Mesothelial cell of epicardium (in vitro differentiated cells): ENCODE measurements at regions not wholly inside any gene's neighbourhood (a gene's known extent, or its start where the extent isn't known, plus 50 kb on each side); places are given as distances from the start of the nearest gene placed in this dataset.

ENCODE experiments used
- DNase-seq, 2 experiments: peaks; one replicate each; pipeline ENCODE4 v3.0.0; 2021; ENCODE audit warnings: low spot score in 2 of 2; ENCODE audit not compliant: unreplicated experiment in 2 of 2
- H3K27ac Mint-ChIP-seq: 2 replicates; pipeline ENCODE4 v1.8.0; 2021; ENCODE audit warnings: mixed read lengths
- H3K27me3 Mint-ChIP-seq: 2 replicates; pipeline ENCODE4 v1.8.0; 2021; ENCODE audit warnings: low read depth, mixed read lengths
- H3K36me3 Mint-ChIP-seq: 2 replicates; pipeline ENCODE4 v1.8.0; 2021; ENCODE audit warnings: mixed read lengths
- H3K4me1 Mint-ChIP-seq: 2 replicates; pipeline ENCODE4 v1.8.0; 2021; ENCODE audit warnings: mixed read lengths
- H3K4me3 Mint-ChIP-seq: 2 replicates; pipeline ENCODE4 v1.8.0; 2021; ENCODE audit warnings: mild to moderate bottlenecking, moderate library complexity, mixed read lengths
- H3K9me3 Mint-ChIP-seq: 2 replicates; pipeline ENCODE4 v1.8.0; 2021; ENCODE audit warnings: mixed read lengths
- TF ChIP-seq, protein P1 (sequence below): fragments of 200-600 bp; sonication (generic); IDR thresholded peaks from one replicate; pipeline ENCODE4 v1.5.0; 2021; ENCODE audit warnings: antibody characterized with exemption; ENCODE audit not compliant: unreplicated experiment

DNA sequence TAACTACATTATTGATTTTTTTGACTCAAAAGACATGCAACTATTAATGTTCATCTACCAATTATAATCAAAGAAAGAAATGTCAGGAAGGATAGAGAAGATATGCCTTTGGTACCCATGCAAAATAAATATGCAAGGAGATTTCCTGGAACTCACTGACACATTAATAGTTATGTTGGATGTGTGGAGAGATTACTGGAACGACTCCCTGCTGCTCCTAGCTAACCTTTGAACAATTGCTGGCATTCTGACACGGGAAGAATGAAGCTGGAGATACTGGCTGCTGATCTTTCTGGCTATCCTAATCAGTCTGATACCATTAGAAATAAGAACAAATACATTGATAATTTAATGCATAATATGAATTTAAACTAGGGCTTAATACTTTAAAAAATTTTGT is 507.9 kb upstream of the NRG3 start:
- Mint-ChIP-seq H3K27ac (no peak overlapping the region), H3K9me3 (peaks cover 10% of the 10 kb centered on the region), H3K36me3 (no peaks in the 10 kb centered on the region), H3K4me1 (no peaks in the 10 kb centered on the region), H3K4me3 (no peak overlapping the region), H3K27me3 (no peaks in the 10 kb centered on the region)
- no peak for DNase-seq
- TF ChIP-seq, protein P1, sequence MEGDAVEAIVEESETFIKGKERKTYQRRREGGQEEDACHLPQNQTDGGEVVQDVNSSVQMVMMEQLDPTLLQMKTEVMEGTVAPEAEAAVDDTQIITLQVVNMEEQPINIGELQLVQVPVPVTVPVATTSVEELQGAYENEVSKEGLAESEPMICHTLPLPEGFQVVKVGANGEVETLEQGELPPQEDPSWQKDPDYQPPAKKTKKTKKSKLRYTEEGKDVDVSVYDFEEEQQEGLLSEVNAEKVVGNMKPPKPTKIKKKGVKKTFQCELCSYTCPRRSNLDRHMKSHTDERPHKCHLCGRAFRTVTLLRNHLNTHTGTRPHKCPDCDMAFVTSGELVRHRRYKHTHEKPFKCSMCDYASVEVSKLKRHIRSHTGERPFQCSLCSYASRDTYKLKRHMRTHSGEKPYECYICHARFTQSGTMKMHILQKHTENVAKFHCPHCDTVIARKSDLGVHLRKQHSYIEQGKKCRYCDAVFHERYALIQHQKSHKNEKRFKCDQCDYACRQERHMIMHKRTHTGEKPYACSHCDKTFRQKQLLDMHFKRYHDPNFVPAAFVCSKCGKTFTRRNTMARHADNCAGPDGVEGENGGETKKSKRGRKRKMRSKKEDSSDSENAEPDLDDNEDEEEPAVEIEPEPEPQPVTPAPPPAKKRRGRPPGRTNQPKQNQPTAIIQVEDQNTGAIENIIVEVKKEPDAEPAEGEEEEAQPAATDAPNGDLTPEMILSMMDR: no peak

DNA sequence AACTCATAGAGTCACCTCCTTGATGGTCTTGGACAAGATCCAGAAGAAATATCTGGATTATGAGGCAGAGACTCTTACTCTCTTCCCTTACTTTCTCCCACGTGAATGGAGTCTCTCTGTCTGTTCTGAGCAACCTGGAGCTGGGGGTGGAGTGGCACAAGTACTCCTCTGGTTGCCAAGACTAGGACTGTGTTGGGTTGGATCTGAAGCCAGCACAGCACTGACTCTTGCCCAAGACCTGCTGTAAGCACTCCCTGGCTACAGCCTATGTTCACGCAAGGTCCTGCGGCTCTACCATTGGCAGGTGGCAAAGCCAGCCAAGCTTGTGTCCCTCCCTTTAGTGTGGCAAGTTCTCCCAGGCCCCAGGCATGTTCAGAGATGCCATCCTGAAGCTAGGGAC is 488.2 kb upstream of the NRG3 start:
- Mint-ChIP-seq H3K4me1 (no peaks in the 10 kb centered on the region), H3K36me3 (no peaks in the 10 kb centered on the region), H3K27ac (no peak overlapping the region), H3K27me3 (peaks cover 3% of the 10 kb centered on the region), H3K4me3 (no peak overlapping the region), H3K9me3 (peaks cover 9% of the 10 kb centered on the region)
- TF ChIP-seq, protein P1: no peak
- DNase-seq: no peak

DNA sequence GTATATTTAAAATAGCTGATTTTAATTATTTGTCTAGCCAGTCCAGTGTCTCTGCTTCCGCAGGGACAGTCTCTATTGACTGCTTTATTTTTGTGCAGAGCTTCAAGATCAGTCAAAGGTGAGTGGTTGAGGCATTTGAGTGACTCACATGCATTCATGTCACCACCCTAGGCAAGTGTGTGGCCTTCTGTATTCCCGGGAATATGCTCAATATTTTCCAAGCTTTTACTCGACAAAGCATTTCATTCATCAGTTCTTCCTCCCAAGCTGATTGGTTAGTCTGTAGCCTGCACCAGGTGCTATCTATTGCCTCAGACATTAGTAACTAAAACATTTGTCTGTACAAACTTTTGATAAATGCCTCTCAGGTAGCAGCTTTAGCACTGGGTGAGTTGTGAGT is 471.5 kb upstream of the NRG3 start:
- Mint-ChIP-seq H3K27me3 (no peaks in the 10 kb centered on the region), H3K4me3 (no peak overlapping the region), H3K9me3 (no peaks in the 10 kb centered on the region), H3K4me1 (no peaks in the 10 kb centered on the region), H3K36me3 (no peaks in the 10 kb centered on the region), H3K27ac (no peak overlapping the region)
- TF ChIP-seq, protein P1: no peak
- no peak for DNase-seq

DNA sequence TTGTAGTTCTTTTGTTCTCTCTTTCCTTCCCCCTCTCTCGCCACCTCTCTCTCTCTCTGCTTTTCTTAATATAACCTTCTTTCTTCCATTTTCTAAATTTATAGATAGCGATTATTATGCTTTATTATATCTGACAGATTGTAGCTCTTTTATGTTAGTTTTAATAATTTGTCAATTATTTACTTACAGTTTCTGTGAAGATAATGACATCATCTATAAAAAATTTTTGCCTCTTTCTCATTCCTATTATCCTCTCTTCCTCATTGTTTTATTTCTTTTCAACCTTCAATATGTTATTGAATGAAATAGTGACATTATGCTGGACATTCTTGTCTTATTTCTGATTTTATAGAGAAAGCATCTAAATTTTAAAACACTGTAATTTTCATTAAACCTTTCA is 469.6 kb upstream of the NRG3 start:
- no peaks in the 10 kb centered on the region for H3K27me3 Mint-ChIP-seq
- H3K4me1 Mint-ChIP-seq: no peaks in the 10 kb centered on the region
- no peak overlapping the region for H3K27ac Mint-ChIP-seq
- no peaks in the 10 kb centered on the region for H3K9me3 Mint-ChIP-seq
- TF ChIP-seq, protein P1: no peak
- no peak overlapping the region for H3K4me3 Mint-ChIP-seq
- DNase-seq: no peak
- no peaks in the 10 kb centered on the region for H3K36me3 Mint-ChIP-seq

DNA sequence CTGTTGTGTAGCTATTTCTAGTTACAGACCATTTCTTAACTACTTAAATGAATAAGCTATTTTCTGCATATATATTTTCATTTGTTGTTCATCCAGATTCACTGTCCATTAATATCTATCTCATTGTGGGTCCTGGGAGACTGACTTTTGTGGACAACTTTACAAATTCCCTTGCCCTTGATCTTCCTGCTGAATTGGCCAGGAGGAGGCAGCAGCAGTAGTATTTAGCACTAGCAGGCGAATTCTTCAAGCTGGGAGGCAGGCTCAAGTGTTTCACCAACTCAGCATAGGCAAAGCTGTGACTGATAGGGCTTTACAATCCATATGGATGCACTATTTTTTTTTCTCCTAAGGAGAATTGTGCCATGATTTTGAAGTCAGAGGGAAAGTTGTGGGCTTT is 461.0 kb upstream of the NRG3 start:
- Mint-ChIP-seq H3K36me3 (no peaks in the 10 kb centered on the region), H3K9me3 (no peaks in the 10 kb centered on the region), H3K4me3 (no peak overlapping the region), H3K27ac (no peak overlapping the region), H3K27me3 (peaks cover 3% of the 10 kb centered on the region), H3K4me1 (no peaks in the 10 kb centered on the region)
- TF ChIP-seq, protein P1: no peak
- DNase-seq: no peak

DNA sequence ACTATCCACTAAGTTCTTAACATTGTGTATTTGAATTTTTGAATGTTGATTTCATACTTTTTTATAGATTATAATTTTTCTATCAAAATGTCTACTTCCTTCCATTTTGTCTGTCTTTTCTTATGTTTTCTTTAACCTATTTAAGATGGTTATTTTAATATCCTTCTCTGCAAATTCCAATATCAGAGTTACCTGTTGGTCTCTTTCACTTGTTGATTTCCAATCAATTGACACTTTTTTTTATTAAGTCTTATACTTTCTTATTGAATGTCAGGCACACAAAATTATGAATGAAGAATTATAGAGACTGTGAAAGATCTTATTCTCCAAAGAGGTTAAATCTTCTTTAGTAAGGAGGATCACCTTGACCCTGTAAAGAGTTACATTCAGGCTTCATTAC is 448.3 kb upstream of the NRG3 start:
- TF ChIP-seq, protein P1: no peak
- Mint-ChIP-seq H3K27me3 (no peaks in the 10 kb centered on the region), H3K9me3 (peaks cover 13% of the 10 kb centered on the region), H3K4me1 (no peaks in the 10 kb centered on the region), H3K36me3 (no peaks in the 10 kb centered on the region), H3K4me3 (no peak overlapping the region), H3K27ac (no peak overlapping the region)
- no peak for DNase-seq
